Muscle layer of duodenum (tissue), 2 donors: ENCODE measurements at regions not wholly inside any gene's neighbourhood (a gene's known extent, or its start where the extent isn't known, plus 50 kb on each side); places are given as distances from the start of the nearest gene placed in this dataset.

Source experiments
- H3K27ac ChIP-seq: one replicate; pipeline ENCODE4 v1.7.0; 2013; ENCODE audit warnings: mild to moderate bottlenecking, low read length
- H3K27me3 ChIP-seq: one replicate; pipeline ENCODE4 v1.7.0; 2013; ENCODE audit warnings: low read depth, mild to moderate bottlenecking, control low read depth, low read length
- H3K36me3 ChIP-seq, 2 donors: one replicate each; pipeline ENCODE4 v1.7.0; 2013; ENCODE audit warnings: low read length in 2 of 2, control low read depth in 1 of 2, mild to moderate bottlenecking in 1 of 2; ENCODE audit not compliant: insufficient read depth in 2 of 2, control insufficient read depth in 1 of 2
- H3K4me1 ChIP-seq, 2 donors: one replicate each; pipeline ENCODE4 v1.7.0; 2013; ENCODE audit warnings: low read length in 2 of 2, mild to moderate bottlenecking in 2 of 2, control low read depth in 1 of 2, moderate library complexity in 1 of 2; ENCODE audit not compliant: insufficient read depth in 2 of 2, control insufficient read depth in 1 of 2
- H3K4me3 ChIP-seq, 2 donors: one replicate each; pipeline ENCODE4 v1.7.0; 2013; ENCODE audit warnings: low read length in 2 of 2, low read depth in 1 of 2, mild to moderate bottlenecking in 1 of 2
- H3K9me3 ChIP-seq, 2 donors: one replicate each; pipeline ENCODE4 v1.7.0; 2013; ENCODE audit warnings: low read length in 2 of 2, control low read depth in 1 of 2, mild to moderate bottlenecking in 1 of 2; ENCODE audit not compliant: control insufficient read depth in 1 of 2
- donor health status: healthy.

GRCh38 chr13:39269004-39269403, 230.7 kb downstream of the NHLRC3 start:
- no peak overlapping the region for H3K27ac ChIP-seq
- no peaks in the 10 kb centered on the region for H3K27me3 ChIP-seq
- no peak overlapping the region for H3K4me3 ChIP-seq
- H3K4me1 ChIP-seq: no peaks in the 10 kb centered on the region
- peaks cover 0 to 3% of the 10 kb centered on the region in 2 donors for H3K9me3 ChIP-seq
- no peaks in the 10 kb centered on the region for H3K36me3 ChIP-seq

- Histone ChIP-seq H3K4me1 (no peaks in the 10 kb centered on the region), H3K9me3 (peaks cover 0 to 3% of the 10 kb centered on the region in 2 donors), H3K27ac (no peak overlapping the region)
Measured at GRCh38 chr13:39269411-39269810, 231.2 kb downstream of the NHLRC3 start.

GRCh38 chr13:39272994-39273393, 234.7 kb downstream of the NHLRC3 start:
- H3K27ac ChIP-seq: no peak overlapping the region

More at GRCh38 chr13:39269411-39269810, 231.2 kb downstream of the NHLRC3 start:
- H3K27me3 ChIP-seq: no peaks in the 10 kb centered on the region
- no peaks in the 10 kb centered on the region for H3K36me3 ChIP-seq
- H3K4me3 ChIP-seq: no peak overlapping the region

GRCh38 chr13:39273953-39274738, 235.9 kb downstream of the NHLRC3 start:
- no peaks in the 10 kb centered on the region for H3K4me1 ChIP-seq
- no peaks in the 10 kb centered on the region for H3K36me3 ChIP-seq
- H3K27me3 ChIP-seq: no peaks in the 10 kb centered on the region
- no peaks in the 10 kb centered on the region for H3K9me3 ChIP-seq
- H3K4me3 ChIP-seq: no peak overlapping the region
- no peak overlapping the region for H3K27ac ChIP-seq

More at GRCh38 chr13:39272994-39273393, 234.7 kb downstream of the NHLRC3 start:
- no peaks in the 10 kb centered on the region for H3K36me3 ChIP-seq
- no peaks in the 10 kb centered on the region for H3K4me1 ChIP-seq
- H3K9me3 ChIP-seq: no peaks in the 10 kb centered on the region
- no peak overlapping the region for H3K4me3 ChIP-seq
- H3K27me3 ChIP-seq: no peaks in the 10 kb centered on the region

- H3K27ac ChIP-seq: no peak overlapping the region
- H3K4me3 ChIP-seq: no peak overlapping the region
Measured at GRCh38 chr13:39274739-39275325, 236.6 kb downstream of the NHLRC3 start.

GRCh38 chr13:39279077-39279476, 240.8 kb downstream of the NHLRC3 start:
- Histone ChIP-seq H3K9me3 (no peaks in the 10 kb centered on the region), H3K27me3 (no peaks in the 10 kb centered on the region), H3K36me3 (no peaks in the 10 kb centered on the region), H3K4me3 (no peak overlapping the region), H3K4me1 (no peaks in the 10 kb centered on the region), H3K27ac (no peak overlapping the region)

More at GRCh38 chr13:39274739-39275325, 236.6 kb downstream of the NHLRC3 start:
- Histone ChIP-seq H3K36me3 (no peaks in the 10 kb centered on the region), H3K27me3 (no peaks in the 10 kb centered on the region), H3K9me3 (no peaks in the 10 kb centered on the region), H3K4me1 (no peaks in the 10 kb centered on the region)

GRCh38 chr13:39281539-39282150, 243.4 kb downstream of the NHLRC3 start:
- Histone ChIP-seq H3K4me3 (no peak overlapping the region), H3K4me1 (no peaks in the 10 kb centered on the region), H3K36me3 (no peaks in the 10 kb centered on the region), H3K27me3 (no peaks in the 10 kb centered on the region), H3K9me3 (no peaks in the 10 kb centered on the region), H3K27ac (no peak overlapping the region)

- H3K27me3 ChIP-seq: no peaks in the 10 kb centered on the region
- no peak overlapping the region for H3K27ac ChIP-seq
- no peaks in the 10 kb centered on the region for H3K36me3 ChIP-seq
- H3K4me1 ChIP-seq: no peaks in the 10 kb centered on the region
- H3K9me3 ChIP-seq: peaks cover 4 to 5% of the 10 kb centered on the region in 2 donors
- no peak overlapping the region for H3K4me3 ChIP-seq
Measured at GRCh38 chr13:39282400-39282972, 244.2 kb downstream of the NHLRC3 start.

- no peak overlapping the region for H3K27ac ChIP-seq
- no peak overlapping the region for H3K4me3 ChIP-seq
- no peaks in the 10 kb centered on the region for H3K4me1 ChIP-seq
- H3K27me3 ChIP-seq: no peaks in the 10 kb centered on the region
- no peaks in the 10 kb centered on the region for H3K36me3 ChIP-seq
- H3K9me3 ChIP-seq: peaks cover 4 to 10% of the 10 kb centered on the region in 2 donors
Measured at GRCh38 chr13:39283072-39283471, 244.8 kb downstream of the NHLRC3 start.

- no peak overlapping the region for H3K4me3 ChIP-seq
- H3K4me1 ChIP-seq: no peaks in the 10 kb centered on the region
- peaks cover 9 to 11% of the 10 kb centered on the region in 2 donors for H3K9me3 ChIP-seq
- no peaks in the 10 kb centered on the region for H3K27me3 ChIP-seq
- H3K36me3 ChIP-seq: no peaks in the 10 kb centered on the region
- no peak overlapping the region for H3K27ac ChIP-seq
Measured at GRCh38 chr13:39284801-39285388, 246.6 kb downstream of the NHLRC3 start.
